ENCODE measurements at regions not wholly inside any gene's neighbourhood (a gene's known extent, or its start where the extent isn't known, plus 50 kb on each side); places are given as distances from the start of the nearest gene placed in this dataset.
A peak's percentile ranks its signal among the peaks of the same experiment; 100 is the strongest.

- Mint-ChIP-seq H3K27me3 (ENCODE audit: low read depth, poor library complexity) (no peaks in the 10 kb centered on the region), H3K36me3 (ENCODE audit: low read depth) (peaks cover 11% of the 10 kb centered on the region), H3K9me3 (peaks cover 19% of the 10 kb centered on the region)
These were observed 539.6 kb upstream of the DIPK2B start for GRCh38 chrX:45740291-45740690.

GRCh38 chrX:45735571-45735970 is 534.9 kb upstream of the DIPK2B start:
- H3K4me1 Mint-ChIP-seq = no peaks in the 10 kb centered on the region
- H3K4me3 Mint-ChIP-seq = no peak overlapping the region
- H3K9me3 Mint-ChIP-seq = peaks cover 21% of the 10 kb centered on the region
- H3K27me3 Mint-ChIP-seq (ENCODE audit: low read depth, poor library complexity) = no peaks in the 10 kb centered on the region
- no peak overlapping the region for H3K27ac Mint-ChIP-seq
- TF ChIP-seq CTCF (IDR thresholded peaks at IDR 0.05) = no peak
- H3K36me3 Mint-ChIP-seq (ENCODE audit: low read depth) = no peaks in the 10 kb centered on the region
- DNase-seq = no peak

More at GRCh38 chrX:45740291-45740690, 539.6 kb upstream of the DIPK2B start:
- Mint-ChIP-seq H3K4me3 (no peak overlapping the region), H3K27ac (no peak overlapping the region), H3K4me1 (no peaks in the 10 kb centered on the region)
- TF ChIP-seq CTCF (IDR thresholded peaks at IDR 0.05) = no peak
- DNase-seq = no peak

- no peaks in the 10 kb centered on the region for H3K36me3 Mint-ChIP-seq (ENCODE audit: low read depth)
- H3K9me3 Mint-ChIP-seq = peaks cover 20% of the 10 kb centered on the region
- H3K4me3 Mint-ChIP-seq = no peak overlapping the region
- no peak for DNase-seq
- no peak for TF ChIP-seq CTCF (IDR thresholded peaks at IDR 0.05)
- H3K27ac Mint-ChIP-seq = peak overlapping the region; percentile 49
- H3K4me1 Mint-ChIP-seq = no peaks in the 10 kb centered on the region
- H3K27me3 Mint-ChIP-seq (ENCODE audit: low read depth, poor library complexity) = no peaks in the 10 kb centered on the region
These were observed 530.8 kb upstream of the DIPK2B start for GRCh38 chrX:45731448-45731847.

- no peak for DNase-seq
- no peak overlapping the region for H3K27ac Mint-ChIP-seq
- H3K4me3 Mint-ChIP-seq = no peak overlapping the region
- H3K36me3 Mint-ChIP-seq (ENCODE audit: low read depth) = no peaks in the 10 kb centered on the region
- H3K27me3 Mint-ChIP-seq (ENCODE audit: low read depth, poor library complexity) = peaks cover 2% of the 10 kb centered on the region
- no peak for TF ChIP-seq CTCF (IDR thresholded peaks at IDR 0.05)
- no peaks in the 10 kb centered on the region for H3K4me1 Mint-ChIP-seq
- peaks cover 5% of the 10 kb centered on the region for H3K9me3 Mint-ChIP-seq
These were observed 527.1 kb upstream of the DIPK2B start for GRCh38 chrX:45727761-45728160.

GRCh38 chrX:45722471-45722870 is 521.8 kb upstream of the DIPK2B start:
- H3K4me3 Mint-ChIP-seq = no peak overlapping the region
- no peak for DNase-seq
- no peaks in the 10 kb centered on the region for H3K36me3 Mint-ChIP-seq (ENCODE audit: low read depth)
- peaks cover 11% of the 10 kb centered on the region for H3K9me3 Mint-ChIP-seq
- no peak for TF ChIP-seq CTCF (IDR thresholded peaks at IDR 0.05)
- no peak overlapping the region for H3K27ac Mint-ChIP-seq
- H3K4me1 Mint-ChIP-seq = no peaks in the 10 kb centered on the region
- H3K27me3 Mint-ChIP-seq (ENCODE audit: low read depth, poor library complexity) = peaks cover 2% of the 10 kb centered on the region

- H3K4me3 Mint-ChIP-seq = no peak overlapping the region
- no peak overlapping the region for H3K27ac Mint-ChIP-seq
- TF ChIP-seq CTCF (IDR thresholded peaks at IDR 0.05) = no peak
- H3K4me1 Mint-ChIP-seq = no peaks in the 10 kb centered on the region
- peaks cover 25% of the 10 kb centered on the region for H3K9me3 Mint-ChIP-seq
- H3K27me3 Mint-ChIP-seq (ENCODE audit: low read depth, poor library complexity) = peaks cover 2% of the 10 kb centered on the region
- DNase-seq = no peak
- no peaks in the 10 kb centered on the region for H3K36me3 Mint-ChIP-seq (ENCODE audit: low read depth)
These were observed 519.2 kb upstream of the DIPK2B start for GRCh38 chrX:45719751-45720501.
